ENCODE measurements at regions not wholly inside any gene's neighbourhood (a gene's known extent, or its start where the extent isn't known, plus 50 kb on each side); places are given as distances from the start of the nearest gene placed in this dataset.
"Not testable (repeated sequence)": the region's sequence is repeated elsewhere in the genome, so short reads cannot be mapped to it uniquely, and the experiment has no call there.

GRCh38 chr5:88656221-88656950 is 226.6 kb downstream of the MEF2C start:
- no peak for DNase-seq
- H3K36me3 Mint-ChIP-seq (ENCODE audit: low read depth), result peaks cover 2% of the 10 kb centered on the region
- no peak overlapping the region for H3K27ac Mint-ChIP-seq
- peaks cover 4% of the 10 kb centered on the region for H3K9me3 Mint-ChIP-seq
- intact Hi-C loops (cut with micrococcal nuclease), result no loop called here
- no peak overlapping the region for H3K4me3 Mint-ChIP-seq
- peaks cover 31% of the 10 kb centered on the region for H3K27me3 Mint-ChIP-seq
- peaks cover 6% of the 10 kb centered on the region for H3K4me1 Mint-ChIP-seq

GRCh38 chr5:88653471-88653870 is 229.5 kb downstream of the MEF2C start:
- no peaks in the 10 kb centered on the region for H3K9me3 Mint-ChIP-seq
- no peak overlapping the region for H3K4me3 Mint-ChIP-seq
- H3K4me1 Mint-ChIP-seq, result no peaks in the 10 kb centered on the region
- intact Hi-C loops (cut with micrococcal nuclease), result no loop called here
- peaks cover 15% of the 10 kb centered on the region for H3K27me3 Mint-ChIP-seq
- H3K27ac Mint-ChIP-seq, result no peak overlapping the region
- no peaks in the 10 kb centered on the region for H3K36me3 Mint-ChIP-seq (ENCODE audit: low read depth)
- DNase-seq, result no peak

GRCh38 chr5:88647901-88648300 is 235.1 kb downstream of the MEF2C start:
- no peak overlapping the region for H3K27ac Mint-ChIP-seq
- intact Hi-C loops (cut with micrococcal nuclease), result no loop called here
- H3K36me3 Mint-ChIP-seq (ENCODE audit: low read depth), result no peaks in the 10 kb centered on the region
- no peak overlapping the region for H3K4me3 Mint-ChIP-seq
- H3K9me3 Mint-ChIP-seq, result no peaks in the 10 kb centered on the region
- DNase-seq, result no peak
- H3K27me3 Mint-ChIP-seq, result peaks cover 15% of the 10 kb centered on the region
- H3K4me1 Mint-ChIP-seq, result no peaks in the 10 kb centered on the region

- no peak for DNase-seq
- Mint-ChIP-seq H3K9me3 (no peaks in the 10 kb centered on the region), H3K4me1 (no peaks in the 10 kb centered on the region), H3K4me3 (no peak overlapping the region), H3K27me3 (peaks cover 16% of the 10 kb centered on the region), H3K36me3 (ENCODE audit: low read depth) (no peaks in the 10 kb centered on the region), H3K27ac (no peak overlapping the region)
- intact Hi-C loops (cut with micrococcal nuclease), result no loop called here
Measured at GRCh38 chr5:88646866-88647265, 236.1 kb downstream of the MEF2C start.

- no peaks in the 10 kb centered on the region for H3K36me3 Mint-ChIP-seq (ENCODE audit: low read depth)
- H3K27me3 Mint-ChIP-seq, result peaks cover 11% of the 10 kb centered on the region
- no peaks in the 10 kb centered on the region for H3K4me1 Mint-ChIP-seq
- no peak overlapping the region for H3K27ac Mint-ChIP-seq
- DNase-seq, result no peak
- intact Hi-C loops (cut with micrococcal nuclease), result no loop called here
- no peaks in the 10 kb centered on the region for H3K9me3 Mint-ChIP-seq
- no peak overlapping the region for H3K4me3 Mint-ChIP-seq
Measured at GRCh38 chr5:88644676-88645075, 238.3 kb downstream of the MEF2C start.

GRCh38 chr5:88643315-88643714 is 239.7 kb downstream of the MEF2C start:
- intact Hi-C loops (cut with micrococcal nuclease), result no loop called here
- Mint-ChIP-seq H3K9me3 (no peaks in the 10 kb centered on the region), H3K36me3 (ENCODE audit: low read depth) (no peaks in the 10 kb centered on the region), H3K4me3 (no peak overlapping the region), H3K4me1 (no peaks in the 10 kb centered on the region), H3K27ac (no peak overlapping the region), H3K27me3 (peaks cover 15% of the 10 kb centered on the region)
- DNase-seq, result no peak

- no peak overlapping the region for H3K4me3 Mint-ChIP-seq
- no peaks in the 10 kb centered on the region for H3K4me1 Mint-ChIP-seq
- no peak overlapping the region for H3K27ac Mint-ChIP-seq
- no peak for DNase-seq
- H3K27me3 Mint-ChIP-seq, result peaks cover 4% of the 10 kb centered on the region
- no peaks in the 10 kb centered on the region for H3K36me3 Mint-ChIP-seq (ENCODE audit: low read depth)
- intact Hi-C loops (cut with micrococcal nuclease), result no loop called here
- H3K9me3 Mint-ChIP-seq, result no peaks in the 10 kb centered on the region
Measured at GRCh38 chr5:88634014-88634413, 249.0 kb downstream of the MEF2C start.

GRCh38 chr5:88622890-88623289 is 260.1 kb downstream of the MEF2C start:
- intact Hi-C loops (cut with micrococcal nuclease), result not testable (repeated sequence)

GRCh38 chr5:88615767-88616166 is 267.2 kb downstream of the MEF2C start:
- DNase-seq; H3K4me1 Mint-ChIP-seq; H3K9me3 Mint-ChIP-seq; H3K36me3 Mint-ChIP-seq (ENCODE audit: low read depth); intact Hi-C loops (cut with micrococcal nuclease); H3K27me3 Mint-ChIP-seq; H3K4me3 Mint-ChIP-seq; H3K27ac Mint-ChIP-seq: not testable (repeated sequence)

More at GRCh38 chr5:88622890-88623289, 260.1 kb downstream of the MEF2C start:
- not testable (repeated sequence) for H3K4me1 Mint-ChIP-seq; DNase-seq; H3K27ac Mint-ChIP-seq; H3K4me3 Mint-ChIP-seq; H3K27me3 Mint-ChIP-seq; H3K9me3 Mint-ChIP-seq; H3K36me3 Mint-ChIP-seq (ENCODE audit: low read depth)

- Mint-ChIP-seq H3K4me1 (no peaks in the 10 kb centered on the region), H3K27ac (no peak overlapping the region), H3K4me3 (no peak overlapping the region), H3K36me3 (ENCODE audit: low read depth) (no peaks in the 10 kb centered on the region), H3K27me3 (no peaks in the 10 kb centered on the region), H3K9me3 (peaks cover 3% of the 10 kb centered on the region)
- intact Hi-C loops (cut with micrococcal nuclease), result no loop called here
- DNase-seq, result no peak
Measured at GRCh38 chr5:88613051-88613450, 269.9 kb downstream of the MEF2C start.

- Mint-ChIP-seq H3K27me3 (no peaks in the 10 kb centered on the region), H3K27ac (no peak overlapping the region), H3K4me3 (no peak overlapping the region), H3K4me1 (no peaks in the 10 kb centered on the region), H3K9me3 (no peaks in the 10 kb centered on the region), H3K36me3 (ENCODE audit: low read depth) (no peaks in the 10 kb centered on the region)
- intact Hi-C loops (cut with micrococcal nuclease), result no loop called here
- no peak for DNase-seq
Measured at GRCh38 chr5:88610586-88610985, 272.4 kb downstream of the MEF2C start.

- intact Hi-C loops (cut with micrococcal nuclease), result no loop called here
- no peaks in the 10 kb centered on the region for H3K27me3 Mint-ChIP-seq
- H3K36me3 Mint-ChIP-seq (ENCODE audit: low read depth), result no peaks in the 10 kb centered on the region
- H3K4me3 Mint-ChIP-seq, result no peak overlapping the region
- H3K27ac Mint-ChIP-seq, result no peak overlapping the region
- DNase-seq, result no peak
- no peaks in the 10 kb centered on the region for H3K4me1 Mint-ChIP-seq
- no peaks in the 10 kb centered on the region for H3K9me3 Mint-ChIP-seq
Measured at GRCh38 chr5:88607492-88607891, 275.5 kb downstream of the MEF2C start.

- H3K27ac Mint-ChIP-seq, result no peak overlapping the region
- no peak overlapping the region for H3K4me3 Mint-ChIP-seq
- no peaks in the 10 kb centered on the region for H3K36me3 Mint-ChIP-seq (ENCODE audit: low read depth)
- no peak for DNase-seq
- H3K4me1 Mint-ChIP-seq, result no peaks in the 10 kb centered on the region
- intact Hi-C loops (cut with micrococcal nuclease), result no loop called here
- H3K9me3 Mint-ChIP-seq, result no peaks in the 10 kb centered on the region
- H3K27me3 Mint-ChIP-seq, result no peaks in the 10 kb centered on the region
Measured at GRCh38 chr5:88606626-88607025, 276.4 kb downstream of the MEF2C start.

- H3K4me1 Mint-ChIP-seq, result no peaks in the 10 kb centered on the region
- no peak overlapping the region for H3K4me3 Mint-ChIP-seq
- no peak overlapping the region for H3K27ac Mint-ChIP-seq
- H3K36me3 Mint-ChIP-seq (ENCODE audit: low read depth), result no peaks in the 10 kb centered on the region
- H3K27me3 Mint-ChIP-seq, result no peaks in the 10 kb centered on the region
- H3K9me3 Mint-ChIP-seq, result no peaks in the 10 kb centered on the region
- intact Hi-C loops (cut with micrococcal nuclease), result no loop called here
- no peak for DNase-seq
Measured at GRCh38 chr5:88606173-88606572, 276.8 kb downstream of the MEF2C start.

- DNase-seq, result peak; percentile 79
- intact Hi-C loops (cut with micrococcal nuclease), result loop anchor here (2.0 kb wide), 2 partner anchors 462 to 822 kb away; no protein-coding TSS in a partner anchor
Measured at GRCh38 chr5:88602584-88602983, 280.4 kb downstream of the MEF2C start.

More at GRCh38 chr5:88602584-88602983, 280.4 kb downstream of the MEF2C start:
- H3K27me3 Mint-ChIP-seq, result no peaks in the 10 kb centered on the region
- H3K9me3 Mint-ChIP-seq, result no peaks in the 10 kb centered on the region
- H3K36me3 Mint-ChIP-seq (ENCODE audit: low read depth), result no peaks in the 10 kb centered on the region
- no peaks in the 10 kb centered on the region for H3K4me1 Mint-ChIP-seq
- no peak overlapping the region for H3K27ac Mint-ChIP-seq
- no peak overlapping the region for H3K4me3 Mint-ChIP-seq
